HCT116 (cell line): ENCODE measurements at regions not wholly inside any gene's neighbourhood (a gene's known extent, or its start where the extent isn't known, plus 50 kb on each side); places are given as distances from the start of the nearest gene placed in this dataset.

Source experiments
- CTCF ChIP-seq, 3 experiments: fragments of 200-600 bp in 1 of 3; sonication (generic) in 1 of 3; IDR thresholded peaks in 2 of 3; conservative IDR thresholded peaks in 1 of 3; 2 replicates each; pipeline ENCODE4 v1.5.1; 2012 to 2017; ENCODE audit warnings: low read depth in 2 of 3, low read length in 2 of 3, antibody characterized with exemption in 1 of 3, borderline replicate concordance in 1 of 3, control low read depth in 1 of 3, mild to moderate bottlenecking in 1 of 3, mixed read lengths in 1 of 3, mixed run types in 1 of 3, moderate library complexity in 1 of 3; ENCODE audit not compliant: insufficient read depth in 1 of 3
- EZH2 ChIP-seq: fragments of 200-600 bp; sonication (generic); IDR thresholded peaks from 2 replicates; pipeline ENCODE4 v1.6.1; 2017; ENCODE audit warnings: antibody characterized with exemption, mixed run types
- POLR2A ChIP-seq: IDR thresholded peaks from 2 replicates; pipeline ENCODE4 v1.7.0; 2011; ENCODE audit warnings: borderline replicate concordance; ENCODE audit not compliant: insufficient read depth, insufficient read length; ENCODE audit errors: extremely low read depth
- POLR2AphosphoS5 ChIP-seq: IDR thresholded peaks from 2 replicates; pipeline ENCODE4 v1.6.1; 2011; ENCODE audit warnings: mild to moderate bottlenecking, low read depth, low read length, moderate library complexity
- YY1 ChIP-seq: IDR thresholded peaks from 2 replicates; pipeline ENCODE4 v1.6.1; 2011; ENCODE audit warnings: low read length, low read depth, moderate library complexity, mild to moderate bottlenecking; ENCODE audit not compliant: insufficient replicate concordance; ENCODE audit errors: extremely low read depth
- TF ChIP-seq, protein P1 (sequence below): IDR thresholded peaks from 2 replicates; pipeline ENCODE4 v1.6.1; 2012; ENCODE audit warnings: low read depth

DNA sequence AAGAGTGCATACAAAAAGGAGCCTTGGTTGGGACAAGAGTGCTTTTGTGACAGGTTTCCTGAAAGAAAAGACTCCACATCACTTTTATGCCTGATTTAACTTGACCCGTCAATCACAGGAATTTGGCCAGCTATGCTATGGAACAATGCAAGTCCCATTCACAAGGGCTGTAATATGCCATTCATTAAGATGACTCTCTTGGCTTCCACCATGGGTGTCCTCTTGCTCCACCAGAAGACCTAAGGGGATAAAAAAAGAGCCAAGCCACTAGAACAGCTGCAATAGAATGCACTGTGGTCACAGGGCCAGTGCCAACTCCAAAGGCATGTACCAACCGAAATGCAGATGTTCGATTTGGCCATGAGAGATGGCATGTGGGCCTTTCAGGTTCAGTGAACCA is 480.1 kb upstream of the MPDZ start:
- no peak for TF ChIP-seq CTCF (IDR thresholded peaks at IDR 0.05 in 2 of 3, conservative IDR thresholded peaks at IDR 0.05 in 1 of 3; ENCODE audit: borderline replicate concordance in 1 of 3, insufficient read depth in 1 of 3, low read depth in 2 of 3, low read length in 2 of 3)
- no peak for TF ChIP-seq POLR2A
- TF ChIP-seq, protein P1, sequence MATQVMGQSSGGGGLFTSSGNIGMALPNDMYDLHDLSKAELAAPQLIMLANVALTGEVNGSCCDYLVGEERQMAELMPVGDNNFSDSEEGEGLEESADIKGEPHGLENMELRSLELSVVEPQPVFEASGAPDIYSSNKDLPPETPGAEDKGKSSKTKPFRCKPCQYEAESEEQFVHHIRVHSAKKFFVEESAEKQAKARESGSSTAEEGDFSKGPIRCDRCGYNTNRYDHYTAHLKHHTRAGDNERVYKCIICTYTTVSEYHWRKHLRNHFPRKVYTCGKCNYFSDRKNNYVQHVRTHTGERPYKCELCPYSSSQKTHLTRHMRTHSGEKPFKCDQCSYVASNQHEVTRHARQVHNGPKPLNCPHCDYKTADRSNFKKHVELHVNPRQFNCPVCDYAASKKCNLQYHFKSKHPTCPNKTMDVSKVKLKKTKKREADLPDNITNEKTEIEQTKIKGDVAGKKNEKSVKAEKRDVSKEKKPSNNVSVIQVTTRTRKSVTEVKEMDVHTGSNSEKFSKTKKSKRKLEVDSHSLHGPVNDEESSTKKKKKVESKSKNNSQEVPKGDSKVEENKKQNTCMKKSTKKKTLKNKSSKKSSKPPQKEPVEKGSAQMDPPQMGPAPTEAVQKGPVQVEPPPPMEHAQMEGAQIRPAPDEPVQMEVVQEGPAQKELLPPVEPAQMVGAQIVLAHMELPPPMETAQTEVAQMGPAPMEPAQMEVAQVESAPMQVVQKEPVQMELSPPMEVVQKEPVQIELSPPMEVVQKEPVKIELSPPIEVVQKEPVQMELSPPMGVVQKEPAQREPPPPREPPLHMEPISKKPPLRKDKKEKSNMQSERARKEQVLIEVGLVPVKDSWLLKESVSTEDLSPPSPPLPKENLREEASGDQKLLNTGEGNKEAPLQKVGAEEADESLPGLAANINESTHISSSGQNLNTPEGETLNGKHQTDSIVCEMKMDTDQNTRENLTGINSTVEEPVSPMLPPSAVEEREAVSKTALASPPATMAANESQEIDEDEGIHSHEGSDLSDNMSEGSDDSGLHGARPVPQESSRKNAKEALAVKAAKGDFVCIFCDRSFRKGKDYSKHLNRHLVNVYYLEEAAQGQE = no peak
- no peak for TF ChIP-seq YY1
- no peak for TF ChIP-seq EZH2
- no peak for TF ChIP-seq POLR2AphosphoS5
